Lung (tissue), 11 donors: ENCODE measurements at regions not wholly inside any gene's neighbourhood (a gene's known extent, or its start where the extent isn't known, plus 50 kb on each side); places are given as distances from the start of the nearest gene placed in this dataset.

Experiments
- ATAC-seq: fragments of 200-7000 bp; cut with Tn5 transposase; one replicate; pipeline ENCODE4 v1.9.1; 2020; ENCODE audit warnings: moderate number of reproducible peaks; ENCODE audit not compliant: insufficient read depth, low FRiP score
- DNase-seq, 3 donors: peaks; one replicate each; pipeline ENCODE4 v3.0.0-alpha.2; 2013 to 2017
- H3K27ac ChIP-seq, 2 donors: one replicate each; pipeline ENCODE4 v1.5.1; 2013; ENCODE audit warnings: mild to moderate bottlenecking in 2 of 2, moderate library complexity in 2 of 2, control low read depth in 1 of 2, inconsistent platforms in 1 of 2, low read depth in 1 of 2, low read length in 1 of 2
- H3K27me3 ChIP-seq, 3 donors: one replicate each; pipeline ENCODE4 v1.5.1; 2013; ENCODE audit warnings: low read length in 2 of 3; ENCODE audit not compliant: control insufficient read depth in 3 of 3, insufficient read depth in 3 of 3
- H3K36me3 ChIP-seq, 4 donors: one replicate each; pipeline ENCODE4 v1.5.1; 2013; ENCODE audit warnings: low read length in 4 of 4, mild to moderate bottlenecking in 1 of 4, moderate library complexity in 1 of 4; ENCODE audit not compliant: control insufficient read depth in 4 of 4, insufficient read depth in 4 of 4
- H3K4me1 ChIP-seq, 5 donors: one replicate each; pipeline ENCODE4 v1.5.1; 2013; ENCODE audit warnings: low read length in 5 of 5, mild to moderate bottlenecking in 2 of 5, moderate library complexity in 1 of 5; ENCODE audit not compliant: control insufficient read depth in 5 of 5, insufficient read depth in 5 of 5
- H3K4me3 ChIP-seq: one replicate; pipeline ENCODE4 v1.5.1; 2013; ENCODE audit warnings: mild to moderate bottlenecking, control low read depth, moderate library complexity
- H3K9ac ChIP-seq, 2 donors: one replicate each; pipeline ENCODE4 v1.5.1; 2013; ENCODE audit warnings: low read length in 2 of 2, control low read depth in 1 of 2; ENCODE audit not compliant: insufficient read depth in 1 of 2
- H3K9me3 ChIP-seq, 4 donors: one replicate each; pipeline ENCODE4 v1.5.1; 2013; ENCODE audit warnings: low read length in 3 of 4, mild to moderate bottlenecking in 1 of 4, moderate library complexity in 1 of 4; ENCODE audit not compliant: control insufficient read depth in 4 of 4, insufficient read depth in 3 of 4
- CTCF ChIP-seq: IDR thresholded peaks from 2 replicates; pipeline ENCODE4 v1.5.1; 2012; ENCODE audit warnings: mild to moderate bottlenecking; ENCODE audit errors: control extremely low read depth, extremely low read depth
- WGBS, 2 donors: extraction: QIAGEN DNeasy Blood & Tissue Kit; methylation state at CpG; one replicate each; pipeline ENCODE4 v1.1.7; 2013; 5-methylcytosine and 5-hydroxymethylcytosine counted together
- donor health status: control.
- donor health status: control.
- donor health status: Bipolar disorder and iron deficiency.
- donor health status: healthy.
- donor health status: DM: yes; HTN: yes; CAD: no.

GRCh38 chr13:31955741-31956140 lies 75.8 kb upstream of the FRY start:
- H3K4me1 ChIP-seq: peaks cover 0 to 9% (median 2%) of the 10 kb centered on the region in 5 donors
- H3K36me3 ChIP-seq: no peaks in the 10 kb centered on the region
- no peaks in the 10 kb centered on the region for H3K9me3 ChIP-seq
- H3K27me3 ChIP-seq: no peaks in the 10 kb centered on the region
- ATAC-seq: no peak
- no peak overlapping the region for H3K9ac ChIP-seq
- no peak for TF ChIP-seq CTCF
- no peak overlapping the region for H3K27ac ChIP-seq
- no peak for DNase-seq
- H3K4me3 ChIP-seq: no peak overlapping the region
- 46 to 69% methylated on average over 5 of the region's 5 CpGs for WGBS, 2 donors

- no peak overlapping the region for H3K9ac ChIP-seq
- no peaks in the 10 kb centered on the region for H3K27me3 ChIP-seq
- H3K36me3 ChIP-seq: no peaks in the 10 kb centered on the region
- no peak overlapping the region for H3K4me3 ChIP-seq
- H3K27ac ChIP-seq: no peak overlapping the region
- H3K4me1 ChIP-seq: peaks cover 0 to 9% (median 2%) of the 10 kb centered on the region in 5 donors
- peak in 2 of 3 donors; percentile 60 to 77 for DNase-seq
- WGBS, 2 donors: 79 to 88% methylated on average over 2 of the region's 2 CpGs
- H3K9me3 ChIP-seq: no peaks in the 10 kb centered on the region
- ATAC-seq: no peak
- no peak for TF ChIP-seq CTCF
These were observed 74.5 kb upstream of the FRY start for GRCh38 chr13:31956980-31957644.

GRCh38 chr13:31957772-31958171 lies 73.8 kb upstream of the FRY start:
- TF ChIP-seq CTCF: no peak

More at GRCh38 chr13:31957772-31958171, 73.8 kb upstream of the FRY start:
- ATAC-seq (no peak), DNase-seq (no peak)
- H3K9ac ChIP-seq: no peak overlapping the region
- H3K27me3 ChIP-seq: no peaks in the 10 kb centered on the region
- no peak overlapping the region for H3K27ac ChIP-seq
- no peaks in the 10 kb centered on the region for H3K9me3 ChIP-seq
- H3K36me3 ChIP-seq: no peaks in the 10 kb centered on the region
- WGBS, 2 donors: 60 to 79% methylated on average over 2 of the region's 2 CpGs
- peaks cover 0 to 9% (median 2%) of the 10 kb centered on the region in 5 donors for H3K4me1 ChIP-seq
- H3K4me3 ChIP-seq: no peak overlapping the region
